ENCODE measurements at regions not wholly inside any gene's neighbourhood (a gene's known extent, or its start where the extent isn't known, plus 50 kb on each side); places are given as distances from the start of the nearest gene placed in this dataset.
"Not testable (repeated sequence)": the region's sequence is repeated elsewhere in the genome, so short reads cannot be mapped to it uniquely, and the experiment has no call there.

GRCh38 chr3:161631536-161631935 is 134.9 kb downstream of the OTOL1 start:
- H3K36me3 ChIP-seq (replicated peaks in 1 of 2; ENCODE audit: control insufficient read depth in 1 of 2, insufficient read depth in 2 of 2, low read length in 1 of 2), result no peaks in the 10 kb centered on the region
- H3K27ac ChIP-seq (ENCODE audit: low read depth in 2 of 2, low read length in 1 of 2), result no peak overlapping the region
- POLR2A ChIA-PET, result no interaction called here
- no peaks in the 10 kb centered on the region for H3K9me3 ChIP-seq
- no peak for DNase-seq
- CTCF ChIA-PET, result interaction anchor here (0.9 kb wide), 1 partner anchor 22 kb away, joined by 3 read pairs; no protein-coding TSS in a partner anchor
- no peaks in the 10 kb centered on the region for H3K4me1 ChIP-seq (ENCODE audit: control insufficient read depth in 1 of 2, insufficient read depth in 2 of 2, low read depth in 1 of 2, low read length in 1 of 2)
- no peaks in the 10 kb centered on the region for H3K9me2 ChIP-seq
- no peak overlapping the region for H3K9ac ChIP-seq
- TF ChIP-seq NRF1 (IDR thresholded peaks at IDR 0.05; ENCODE audit: low read depth, low read length) (no peak), MEF2A (IDR thresholded peaks at IDR 0.05; ENCODE audit: borderline replicate concordance, low read depth) (no peak), TCF12 (IDR thresholded peaks at IDR 0.05) (no peak), JUND (IDR thresholded peaks at IDR 0.05) (no peak), FOXM1 (IDR thresholded peaks at IDR 0.05; ENCODE audit: low read depth) (no peak), TAF1 (IDR thresholded peaks at IDR 0.05; ENCODE audit: borderline replicate concordance, low read depth, low read length) (no peak)
- no peak overlapping the region for H3K4me2 ChIP-seq
- no peaks in the 10 kb centered on the region for H3F3A ChIP-seq (replicated peaks; ENCODE audit: insufficient read depth)
- H3K27me3 ChIP-seq (ENCODE audit: insufficient read depth), result no peaks in the 10 kb centered on the region
- no peak overlapping the region for H2AFZ ChIP-seq (ENCODE audit: low read depth)
- H3K4me3 ChIP-seq (ENCODE audit: low read depth in 2 of 2, low read length in 1 of 2), result no peak overlapping the region
- H3K79me2 ChIP-seq (ENCODE audit: insufficient read depth), result no peaks in the 10 kb centered on the region
- H4K20me1 ChIP-seq (ENCODE audit: insufficient read depth), result no peaks in the 10 kb centered on the region

GRCh38 chr3:161637559-161637958 is 141.0 kb downstream of the OTOL1 start:
- H3K27me3 ChIP-seq (ENCODE audit: insufficient read depth), result no peaks in the 10 kb centered on the region
- H3K79me2 ChIP-seq (ENCODE audit: insufficient read depth), result no peaks in the 10 kb centered on the region
- H4K20me1 ChIP-seq (ENCODE audit: insufficient read depth), result no peaks in the 10 kb centered on the region
- H3K9me2 ChIP-seq, result no peaks in the 10 kb centered on the region
- H3K9ac ChIP-seq, result no peak overlapping the region
- H3K9me3 ChIP-seq, result no peaks in the 10 kb centered on the region
- WGBS (ENCODE audit: low lambda C conversion rate), result 61% methylated on average over 2 of the region's 2 CpGs
- H3K27ac ChIP-seq (ENCODE audit: low read depth in 2 of 2, low read length in 1 of 2), result no peak overlapping the region
- no peaks in the 10 kb centered on the region for H3K36me3 ChIP-seq (replicated peaks in 1 of 2; ENCODE audit: control insufficient read depth in 1 of 2, insufficient read depth in 2 of 2, low read length in 1 of 2)
- no peak for DNase-seq
- CTCF ChIA-PET, result no interaction called here
- POLR2A ChIA-PET, result no interaction called here
- H3K4me1 ChIP-seq (ENCODE audit: control insufficient read depth in 1 of 2, insufficient read depth in 2 of 2, low read depth in 1 of 2, low read length in 1 of 2), result no peaks in the 10 kb centered on the region
- TF ChIP-seq NFIC (IDR thresholded peaks at IDR 0.05; ENCODE audit: borderline replicate concordance) (no peak), POLR2AphosphoS5 (IDR thresholded peaks at IDR 0.05; ENCODE audit: low read depth, low read length) (no peak)
- no peak overlapping the region for H3K4me3 ChIP-seq (ENCODE audit: low read depth in 2 of 2, low read length in 1 of 2)
- no peak overlapping the region for H2AFZ ChIP-seq (ENCODE audit: low read depth)
- no peaks in the 10 kb centered on the region for H3F3A ChIP-seq (replicated peaks; ENCODE audit: insufficient read depth)
- no peak overlapping the region for H3K4me2 ChIP-seq

- CTCF ChIA-PET, result interaction anchor here (1.8 kb wide), 1 partner anchor 10 kb away, joined by 3 read pairs; no protein-coding TSS in a partner anchor
- H3K4me1 ChIP-seq (ENCODE audit: control insufficient read depth in 1 of 2, insufficient read depth in 2 of 2, low read depth in 1 of 2, low read length in 1 of 2); H3K4me2 ChIP-seq; H3K27me3 ChIP-seq (ENCODE audit: insufficient read depth); H3K9me2 ChIP-seq; H3F3A ChIP-seq (replicated peaks; ENCODE audit: insufficient read depth); POLR2A ChIA-PET; DNase-seq; H3K27ac ChIP-seq (ENCODE audit: low read depth in 2 of 2, low read length in 1 of 2); H3K79me2 ChIP-seq (ENCODE audit: insufficient read depth); H3K36me3 ChIP-seq (replicated peaks in 1 of 2; ENCODE audit: control insufficient read depth in 1 of 2, insufficient read depth in 2 of 2, low read length in 1 of 2); H3K9ac ChIP-seq; H3K4me3 ChIP-seq (ENCODE audit: low read depth in 2 of 2, low read length in 1 of 2); H2AFZ ChIP-seq (ENCODE audit: low read depth); H4K20me1 ChIP-seq (ENCODE audit: insufficient read depth); H3K9me3 ChIP-seq: not testable (repeated sequence)
- WGBS (ENCODE audit: low lambda C conversion rate), result 58% methylated on average over 5 of the region's 5 CpGs
Observed at GRCh38 chr3:161639095-161639494, 142.5 kb downstream of the OTOL1 start.

- CTCF ChIA-PET, result interaction anchor here (1.8 kb wide), 1 partner anchor 9 kb away, joined by 3 read pairs; no protein-coding TSS in a partner anchor
- TF ChIP-seq NFIC (IDR thresholded peaks at IDR 0.05; ENCODE audit: borderline replicate concordance) (no peak), USF2 (IDR thresholded peaks at IDR 0.05; ENCODE audit: borderline replicate concordance, low read depth, low read length) (no peak), RFX5 (IDR thresholded peaks at IDR 0.05; ENCODE audit: low read length) (no peak), FOXJ3 (CRISPR knock-in tag; IDR thresholded peaks at IDR 0.05) (no peak), JUND (IDR thresholded peaks at IDR 0.05) (no peak), EZH2phosphoT487 (IDR thresholded peaks at IDR 0.05; ENCODE audit: borderline replicate concordance, low read depth) (no peak), RXRA (IDR thresholded peaks at IDR 0.05; ENCODE audit: borderline replicate concordance, low read depth) (no peak), MEF2A (IDR thresholded peaks at IDR 0.05; ENCODE audit: borderline replicate concordance, low read depth) (no peak), SIN3A (IDR thresholded peaks at IDR 0.05; ENCODE audit: borderline replicate concordance, low read depth, low read length) (no peak), TEAD4 (IDR thresholded peaks at IDR 0.05; ENCODE audit: borderline replicate concordance, insufficient read depth) (no peak), CTCF (IDR thresholded peaks at IDR 0.05) (no peak)
Observed at GRCh38 chr3:161640181-161640580, 143.6 kb downstream of the OTOL1 start.

More at GRCh38 chr3:161640181-161640580, 143.6 kb downstream of the OTOL1 start:
- H2AFZ ChIP-seq (ENCODE audit: low read depth), result no peak overlapping the region
- H3K9me3 ChIP-seq, result no peaks in the 10 kb centered on the region
- no peak overlapping the region for H3K4me3 ChIP-seq (ENCODE audit: low read depth in 2 of 2, low read length in 1 of 2)
- POLR2A ChIA-PET, result no interaction called here
- H3K4me1 ChIP-seq (ENCODE audit: control insufficient read depth in 1 of 2, insufficient read depth in 2 of 2, low read depth in 1 of 2, low read length in 1 of 2), result no peaks in the 10 kb centered on the region
- no peak overlapping the region for H3K9ac ChIP-seq
- no peaks in the 10 kb centered on the region for H3K36me3 ChIP-seq (replicated peaks in 1 of 2; ENCODE audit: control insufficient read depth in 1 of 2, insufficient read depth in 2 of 2, low read length in 1 of 2)
- no peak for DNase-seq
- H3F3A ChIP-seq (replicated peaks; ENCODE audit: insufficient read depth), result no peaks in the 10 kb centered on the region
- no peaks in the 10 kb centered on the region for H4K20me1 ChIP-seq (ENCODE audit: insufficient read depth)
- H3K27me3 ChIP-seq (ENCODE audit: insufficient read depth), result no peaks in the 10 kb centered on the region
- no peaks in the 10 kb centered on the region for H3K9me2 ChIP-seq
- no peak overlapping the region for H3K27ac ChIP-seq (ENCODE audit: low read depth in 2 of 2, low read length in 1 of 2)
- H3K79me2 ChIP-seq (ENCODE audit: insufficient read depth), result no peaks in the 10 kb centered on the region
- H3K4me2 ChIP-seq, result no peak overlapping the region
- WGBS (ENCODE audit: low lambda C conversion rate), result 21% methylated on average over 1 of the region's 1 CpG
